A549 (cell line): ENCODE measurements at regions not wholly inside any gene's neighbourhood (a gene's known extent, or its start where the extent isn't known, plus 50 kb on each side); places are given as distances from the start of the nearest gene placed in this dataset.

Experiments
- ATAC-seq, 2 experiments: fragments of 200-7000 bp in 1 of 2; fragments of >200 bp in 1 of 2; cut with Nextera tagmentation in 1 of 2; cut with Tn5 transposase in 1 of 2; 3 replicates each; pipeline versions ENCODE4 v1.8.0 to v1.9.1; 2018 to 2020; ENCODE audit warnings: mild to moderate bottlenecking in 1 of 2, moderate library complexity in 1 of 2
- CTCF ChIA-PET: fragments of 300-600 bp; sonication (Branson Sonifier 250); formaldehyde crosslinking; extraction: SDS; loops from one replicate; lab custom pipeline; 2021; ENCODE audit warnings: antibody characterized with exemption, inconsistent platforms; lab: Yijun Ruan, JAX
- POLR2A ChIA-PET: fragments of 350-600 bp; formaldehyde crosslinking; extraction: SDS; loops from one replicate; lab custom pipeline; 2021; ENCODE audit warnings: antibody characterized with exemption, inconsistent platforms; lab: Yijun Ruan, JAX
- DNase-seq, 2 experiments: peaks; one replicate each; pipeline versions ENCODE4 v3.0.0 to v3.0.0-alpha.2; 2011 to 2016; ENCODE audit warnings: low read depth in 1 of 2, low spot score in 1 of 2
- FAIRE-seq: peaks from 2 replicates; lab custom pipeline; 2011; peaks lifted over from hg19 to GRCh38; lab: Jason Lieb, UNC
- H3K27ac ChIP-seq, 2 experiments: fragments of >200 bp; sonication (Bioruptor Twin); formaldehyde crosslinking; 3 replicates each; pipeline ENCODE4 v1.5.1; 2016 to 2017
- H3K4me1 ChIP-seq: fragments of >200 bp; sonication (Bioruptor Twin); formaldehyde crosslinking; 3 replicates; pipeline ENCODE4 v1.6.1; 2016
- H3K4me2 ChIP-seq: fragments of >200 bp; sonication (Bioruptor Twin); formaldehyde crosslinking; 3 replicates; pipeline ENCODE4 v1.6.1; 2016
- H3K4me3 ChIP-seq: fragments of >200 bp; sonication (Bioruptor Twin); formaldehyde crosslinking; 3 replicates; pipeline ENCODE4 v1.5.1; 2016
- H3K9me3 ChIP-seq: fragments of >200 bp; sonication (Bioruptor Twin); formaldehyde crosslinking; 3 replicates; pipeline ENCODE4 v1.6.1; 2016
- BHLHE40 ChIP-seq: IDR thresholded peaks from 2 replicates; pipeline ENCODE4 v1.6.1; 2012; ENCODE audit warnings: low read depth, low read length, inconsistent platforms
- CEBPB ChIP-seq, 2 experiments: fragments of >200 bp in 1 of 2; sonication (Bioruptor Twin) in 1 of 2; formaldehyde crosslinking in 1 of 2; IDR thresholded peaks; 2 replicates each; pipeline ENCODE4 v1.6.1; 2012 to 2016
- CHD2 ChIP-seq: fragments of 150-350 bp; IDR thresholded peaks from 2 replicates; pipeline ENCODE4 v1.6.1; 2014; ENCODE audit warnings: low read length; ENCODE audit not compliant: partially characterized antibody
- EHF ChIP-seq: fragments of 250-450 bp; sonication (Bioruptor Pico); IDR thresholded peaks from 2 replicates; pipeline ENCODE4 v1.5.0; 2020; ENCODE audit warnings: mild to moderate bottlenecking
- ESRRA ChIP-seq: fragments of 150-350 bp; IDR thresholded peaks from 2 replicates; pipeline ENCODE4 v1.6.1; 2014; ENCODE audit warnings: mild to moderate bottlenecking, low read length, borderline replicate concordance
- FOXS1 ChIP-seq: fragments of 250-450 bp; sonication (Bioruptor Pico); IDR thresholded peaks from 2 replicates; pipeline ENCODE4 v1.5.0; 2020; ENCODE audit warnings: mild to moderate bottlenecking, moderate library complexity
- GATA3 ChIP-seq: IDR thresholded peaks from 2 replicates; pipeline ENCODE4 v1.6.1; 2012; ENCODE audit warnings: borderline replicate concordance
- HOXA7 ChIP-seq: fragments of 250-450 bp; sonication (Bioruptor Pico); IDR thresholded peaks from 2 replicates; pipeline ENCODE4 v1.5.0; 2020; ENCODE audit warnings: mild to moderate bottlenecking, moderate library complexity
- JUN ChIP-seq, 2 experiments: fragments of >200 bp; sonication (Bioruptor Twin); formaldehyde crosslinking; IDR thresholded peaks; 2 replicates in 1 of 2; 3 replicates in 1 of 2; pipeline ENCODE4 v1.6.1; 2016 to 2017
- KDM5A ChIP-seq: fragments of 200-600 bp; sonication (generic); IDR thresholded peaks from 2 replicates; pipeline ENCODE4 v1.6.1; 2016; ENCODE audit warnings: antibody characterized with exemption, mild to moderate bottlenecking
- MAZ ChIP-seq: fragments of 150-350 bp; IDR thresholded peaks from 2 replicates; pipeline ENCODE4 v1.6.1; 2014; ENCODE audit warnings: antibody characterized with exemption, low read depth, low read length, borderline replicate concordance
- NPAS2 ChIP-seq: fragments of 250-450 bp; sonication (Bioruptor Pico); IDR thresholded peaks from 2 replicates; pipeline ENCODE4 v1.8.0; 2022; ENCODE audit warnings: mild to moderate bottlenecking, moderate library complexity, borderline replicate concordance
- NR3C1 ChIP-seq: fragments of >200 bp; sonication (Bioruptor Twin); formaldehyde crosslinking; IDR thresholded peaks from 3 replicates; pipeline ENCODE4 v1.6.1; 2017
- PHF8 ChIP-seq: fragments of 200-600 bp; sonication (generic); IDR thresholded peaks from 2 replicates; pipeline ENCODE4 v1.6.1; 2016; ENCODE audit warnings: low read depth, mild to moderate bottlenecking, antibody characterized with exemption, moderate library complexity, borderline replicate concordance
- POLR2A ChIP-seq: IDR thresholded peaks from 2 replicates; pipeline ENCODE4 v1.6.1; 2012; ENCODE audit warnings: mild to moderate bottlenecking, low read length
- POLR2AphosphoS2 ChIP-seq: conservative IDR thresholded peaks from 2 replicates; pipeline ENCODE4 v1.6.1; 2012; ENCODE audit warnings: low read length, improper control_type of control experiment, inconsistent platforms
- SMC3 ChIP-seq: fragments of >200 bp; sonication (Bioruptor Twin); formaldehyde crosslinking; IDR thresholded peaks from 3 replicates; pipeline ENCODE4 v1.6.1; 2018; ENCODE audit warnings: inconsistent platforms
- SREBF2 ChIP-seq: fragments of 450-650 bp; IDR thresholded peaks from 2 replicates; pipeline ENCODE4 v1.6.1; 2014; ENCODE audit warnings: mild to moderate bottlenecking, moderate library complexity
- TFCP2L1 ChIP-seq: fragments of 250-450 bp; sonication (Bioruptor Pico); IDR thresholded peaks from 2 replicates; pipeline ENCODE4 v1.5.0; 2021; ENCODE audit warnings: mild to moderate bottlenecking
- TP53 ChIP-seq: fragments of 250-450 bp; sonication (Bioruptor Pico); IDR thresholded peaks from 2 replicates; pipeline ENCODE4 v1.5.0; 2021; ENCODE audit warnings: mild to moderate bottlenecking, moderate library complexity
- ZFP36 ChIP-seq: fragments of 450-650 bp; IDR thresholded peaks from 2 replicates; pipeline ENCODE4 v1.6.1; 2014; ENCODE audit warnings: borderline replicate concordance; ENCODE audit not compliant: partially characterized antibody
- ZNF302 ChIP-seq: fragments of 250-450 bp; sonication (Bioruptor Pico); IDR thresholded peaks from 2 replicates; pipeline ENCODE4 v1.9.0; 2021; ENCODE audit warnings: inconsistent platforms, mild to moderate bottlenecking, moderate library complexity
- ZSCAN20 ChIP-seq: fragments of 250-450 bp; sonication (Bioruptor Pico); IDR thresholded peaks from 2 replicates; pipeline ENCODE4 v1.8.0; 2022; ENCODE audit warnings: mild to moderate bottlenecking, moderate library complexity
- WGBS: methylation state at CpG from one replicate; pipeline ENCODE4 v1.1.6; 2017; ENCODE audit errors: missing lambda C conversion rate; 5-methylcytosine and 5-hydroxymethylcytosine counted together
- TF ChIP-seq, protein P1 (sequence below): IDR thresholded peaks from 2 replicates; pipeline ENCODE4 v1.6.1; 2012; ENCODE audit warnings: low read depth, borderline replicate concordance
- TF ChIP-seq, protein P2 (sequence below): fragments of >200 bp; sonication (Bioruptor Twin); formaldehyde crosslinking; IDR thresholded peaks from 3 replicates; pipeline ENCODE4 v1.6.1; 2016

DNA sequence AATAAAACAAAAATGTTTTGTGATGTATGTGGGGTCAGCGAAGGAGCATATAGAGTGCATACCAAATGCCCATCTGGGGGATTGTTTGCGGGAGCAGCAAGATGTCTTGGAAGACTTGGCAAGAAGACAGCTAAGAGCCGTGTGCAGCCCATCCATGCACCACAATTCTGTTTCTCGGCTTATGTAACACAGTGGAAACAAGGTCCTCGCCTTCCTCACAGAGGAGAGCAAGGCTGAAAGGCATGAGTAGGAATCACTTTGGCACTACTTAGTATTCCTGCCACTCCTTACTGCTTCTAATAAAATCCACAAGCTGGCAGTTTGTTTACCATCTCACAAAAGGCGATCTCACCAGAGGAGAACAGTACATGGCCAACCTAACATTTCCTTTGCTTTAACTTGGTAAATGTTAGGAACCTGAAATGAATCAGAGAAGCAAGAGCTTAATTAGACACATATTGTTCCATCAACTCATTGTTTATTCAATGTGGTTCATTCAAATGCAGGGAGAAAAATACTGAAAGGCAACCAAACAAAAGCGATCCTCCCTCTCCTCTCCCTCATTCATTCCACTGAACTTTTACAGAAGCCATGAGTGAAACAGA, 648.1 kb downstream of the ACTL7B start:
- Histone ChIP-seq H3K4me3 (no peak overlapping the region), H3K4me1 (no peaks in the 10 kb centered on the region), H3K4me2 (no peak overlapping the region), H3K27ac (no peak overlapping the region)
- no peak for FAIRE-seq
- no peak for ATAC-seq
- no peak for DNase-seq
- CTCF ChIA-PET: interaction anchor here (0.6 to 0.9 kb wide), 2 partner anchors 66 to 724 kb away, joined by 3 to 4 read pairs; no protein-coding TSS in a partner anchor
- 64% methylated on average over 7 of the region's 7 CpGs for WGBS
- TF ChIP-seq PHF8 (no peak), EHF (no peak), POLR2A (no peak), NPAS2 (CRISPR knock-in tag) (no peak), SMC3 (no peak), KDM5A (no peak), GATA3 (no peak), POLR2AphosphoS2 (no peak), ZNF302 (CRISPR knock-in tag) (no peak), MAZ (no peak), FOXS1 (CRISPR knock-in tag) (no peak), ZFP36 (no peak), NR3C1 (no peak), CEBPB (IDR thresholded peaks at IDR 0.05) (no peak), JUN (IDR thresholded peaks at IDR 0.05) (no peak), HOXA7 (CRISPR knock-in tag) (no peak), TFCP2L1 (CRISPR knock-in tag) (no peak)
- TF ChIP-seq, protein P1, sequence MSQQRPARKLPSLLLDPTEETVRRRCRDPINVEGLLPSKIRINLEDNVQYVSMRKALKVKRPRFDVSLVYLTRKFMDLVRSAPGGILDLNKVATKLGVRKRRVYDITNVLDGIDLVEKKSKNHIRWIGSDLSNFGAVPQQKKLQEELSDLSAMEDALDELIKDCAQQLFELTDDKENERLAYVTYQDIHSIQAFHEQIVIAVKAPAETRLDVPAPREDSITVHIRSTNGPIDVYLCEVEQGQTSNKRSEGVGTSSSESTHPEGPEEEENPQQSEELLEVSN: no peak
- TF ChIP-seq, all 56 proteins: peak for 0
- POLR2A ChIA-PET: no interaction called here
- peaks cover 11% of the 10 kb centered on the region; the same call in 1 of the 3 replicates for H3K9me3 ChIP-seq

DNA sequence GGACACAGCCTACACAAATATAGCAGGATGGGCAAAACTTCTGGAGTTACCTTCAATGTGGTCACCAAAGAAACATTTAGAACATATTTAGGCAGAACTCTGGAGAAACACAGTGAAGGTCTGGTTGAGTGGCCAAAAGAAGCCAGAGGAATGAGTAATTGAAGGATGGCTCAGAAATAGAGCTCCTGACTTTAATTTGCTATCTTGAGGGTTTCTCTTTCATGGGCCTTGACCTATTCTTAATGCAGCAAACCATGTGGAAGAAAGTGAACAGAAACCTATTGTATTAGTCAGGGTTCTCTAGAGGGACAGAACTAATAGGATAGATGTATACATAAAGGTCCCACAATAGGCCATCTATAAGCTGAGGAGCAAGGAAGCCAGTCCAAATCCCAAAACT, 650.5 kb downstream of the ACTL7B start:
- DNase-seq: no peak
- ATAC-seq: no peak
- H3K4me1 ChIP-seq: no peaks in the 10 kb centered on the region
- TF ChIP-seq, protein P2, sequence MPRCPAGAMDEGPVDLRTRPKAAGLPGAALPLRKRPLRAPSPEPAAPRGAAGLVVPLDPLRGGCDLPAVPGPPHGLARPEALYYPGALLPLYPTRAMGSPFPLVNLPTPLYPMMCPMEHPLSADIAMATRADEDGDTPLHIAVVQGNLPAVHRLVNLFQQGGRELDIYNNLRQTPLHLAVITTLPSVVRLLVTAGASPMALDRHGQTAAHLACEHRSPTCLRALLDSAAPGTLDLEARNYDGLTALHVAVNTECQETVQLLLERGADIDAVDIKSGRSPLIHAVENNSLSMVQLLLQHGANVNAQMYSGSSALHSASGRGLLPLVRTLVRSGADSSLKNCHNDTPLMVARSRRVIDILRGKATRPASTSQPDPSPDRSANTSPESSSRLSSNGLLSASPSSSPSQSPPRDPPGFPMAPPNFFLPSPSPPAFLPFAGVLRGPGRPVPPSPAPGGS: no peak
- TF ChIP-seq CEBPB (IDR thresholded peaks at IDR 0.05): no peak
- no peak for TF ChIP-seq FOXS1 (CRISPR knock-in tag)
- TF ChIP-seq, all 56 proteins: peak for 0
- Histone ChIP-seq H3K27ac (no peak overlapping the region), H3K4me3 (no peak overlapping the region), H3K4me2 (no peak overlapping the region), H3K9me3 (peaks cover 19% of the 10 kb centered on the region; the same call in 1 of the 3 replicates)
- CTCF ChIA-PET: no interaction called here
- POLR2A ChIA-PET: no interaction called here
- no peak for FAIRE-seq

DNA sequence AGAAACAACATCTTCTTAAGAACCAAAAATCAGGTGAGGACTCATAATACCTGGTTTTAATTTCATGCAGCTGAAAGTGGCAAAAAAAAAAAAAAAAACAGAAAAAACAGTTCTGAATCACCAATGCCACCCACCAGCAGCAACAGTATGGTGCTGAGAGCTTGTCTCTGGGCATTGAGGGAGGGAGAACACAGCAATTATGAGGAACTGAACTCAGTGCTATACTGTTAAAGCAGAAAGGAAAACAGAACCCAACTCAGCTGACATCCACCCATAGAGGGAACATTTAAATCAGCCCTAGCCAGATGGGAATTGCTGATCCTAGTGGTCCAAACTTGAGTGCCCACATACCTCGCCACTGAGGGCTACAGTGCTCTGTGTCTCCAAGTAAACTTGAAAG, 657.9 kb downstream of the ACTL7B start:
- no peak for ATAC-seq
- TF ChIP-seq BHLHE40 (no peak), ESRRA (no peak), TP53 (CRISPR knock-in tag) (no peak), CHD2 (no peak), SREBF2 (no peak), NR3C1 (no peak), ZSCAN20 (CRISPR knock-in tag) (no peak)
- Histone ChIP-seq H3K4me1 (peaks cover 8% of the 10 kb centered on the region; the same call in 2 of the 3 replicates), H3K4me3 (no peak overlapping the region), H3K27ac (no peak overlapping the region), H3K4me2 (no peak overlapping the region), H3K9me3 (peaks cover 14% of the 10 kb centered on the region; the same call in 1 of the 3 replicates)
- CTCF ChIA-PET: no interaction called here
- 78% methylated on average over 1 of the region's 1 CpG for WGBS
- POLR2A ChIA-PET: no interaction called here
- DNase-seq: no peak
- FAIRE-seq: no peak
